HepG2 (cell line): ENCODE measurements at regions not wholly inside any gene's neighbourhood (a gene's known extent, or its start where the extent isn't known, plus 50 kb on each side); places are given as distances from the start of the nearest gene placed in this dataset.

ENCODE experiments used
- CTCF ChIP-seq: sonication (generic); formaldehyde crosslinking; IDR thresholded peaks from 2 replicates; pipeline ENCODE4 v1.5.0; 2020; ENCODE audit warnings: mild to moderate bottlenecking, missing genetic modification reagents, moderate library complexity
- DBP ChIP-seq: sonication (generic); formaldehyde crosslinking; IDR thresholded peaks from 2 replicates; pipeline ENCODE4 v1.4.0; 2020; ENCODE audit warnings: missing genetic modification reagents; ENCODE audit errors: not compliant biosample characterization
- ETV6 ChIP-seq: sonication (generic); formaldehyde crosslinking; conservative IDR thresholded peaks from 2 replicates; pipeline ENCODE4 v1.4.0; 2020; ENCODE audit warnings: missing genetic modification reagents
- GATA4 ChIP-seq: sonication (generic); IDR thresholded peaks from 2 replicates; pipeline ENCODE4 v1.6.1; 2016; ENCODE audit warnings: antibody characterized with exemption, low read depth, borderline replicate concordance
- HCFC1 ChIP-seq: fragments of 150-350 bp; IDR thresholded peaks from 2 replicates; pipeline ENCODE4 v1.6.1; 2014; ENCODE audit warnings: low read depth, low read length
- KLF16 ChIP-seq, 2 experiments: sonication (generic) in 1 of 2; formaldehyde crosslinking in 1 of 2; IDR thresholded peaks; 2 replicates each; pipeline versions ENCODE4 v1.6.1 to v1.8.0; 2016 to 2023; ENCODE audit warnings: missing genetic modification reagents in 2 of 2, missing compliant biosample characterization in 1 of 2
- POLR2A ChIP-seq, 2 experiments: IDR thresholded peaks; 2 replicates each; pipeline ENCODE4 v1.6.1; 2011; ENCODE audit warnings: low read depth in 2 of 2, low read length in 2 of 2, mild to moderate bottlenecking in 1 of 2, moderate library complexity in 1 of 2; ENCODE audit not compliant: insufficient read depth in 1 of 2
- USF2 ChIP-seq, 2 experiments: sonication (generic) in 1 of 2; formaldehyde crosslinking in 1 of 2; IDR thresholded peaks; 2 replicates each; pipeline versions ENCODE4 v1.5.1 to v1.6.1; 2011 to 2020; ENCODE audit warnings: borderline replicate concordance in 1 of 2, low read depth in 1 of 2, low read length in 1 of 2, mild to moderate bottlenecking in 1 of 2, missing genetic modification reagents in 1 of 2, moderate library complexity in 1 of 2
- ZNF205 ChIP-seq: IDR thresholded peaks from 2 replicates; pipeline ENCODE4 v1.6.1; 2018; ENCODE audit warnings: missing biosample characterization, missing genetic modification reagents
- ZNF3 ChIP-seq: IDR thresholded peaks from 2 replicates; pipeline ENCODE4 v1.7.0; 2017; ENCODE audit warnings: inconsistent platforms
- ZNF776 ChIP-seq: sonication (generic); formaldehyde crosslinking; IDR thresholded peaks from 2 replicates; pipeline ENCODE4 v1.4.0; 2020; ENCODE audit warnings: mild to moderate bottlenecking, missing genetic modification reagents
- ZNF792 ChIP-seq: IDR thresholded peaks from 2 replicates; pipeline ENCODE4 v1.6.1; 2016
- TF ChIP-seq, protein P1 (sequence below): sonication (generic); formaldehyde crosslinking; IDR thresholded peaks from 2 replicates; pipeline ENCODE4 v1.4.0; 2020; ENCODE audit warnings: missing genetic modification reagents

DNA sequence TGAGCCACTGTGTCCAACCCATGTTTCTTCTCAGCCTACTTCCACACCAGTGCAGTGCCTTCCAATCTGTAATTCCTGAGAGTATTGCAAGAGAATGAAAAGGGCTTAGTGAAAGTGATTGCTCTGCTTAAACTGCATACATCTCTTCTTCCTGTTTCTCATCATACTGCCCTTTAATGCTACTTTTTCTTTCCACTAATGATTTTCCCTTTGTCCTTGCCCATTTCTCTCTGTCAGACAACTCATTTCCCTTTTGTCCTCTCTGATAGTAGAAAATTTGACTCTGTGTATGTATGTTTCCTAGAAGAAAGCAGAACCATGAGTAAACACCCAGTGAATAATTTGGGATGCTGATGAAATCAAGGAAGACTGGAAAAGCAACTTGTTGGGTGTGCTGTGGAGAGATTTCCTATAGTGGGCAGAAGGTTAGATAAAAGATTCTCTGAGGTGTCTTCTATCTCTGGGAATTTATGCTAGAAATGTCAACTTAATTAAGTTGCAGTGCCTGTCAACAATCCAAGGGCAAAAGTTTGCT, 102.2 kb upstream of the CHD1 start:
- TF ChIP-seq KLF16 (CRISPR knock-in tag; IDR thresholded peaks at IDR 0.05) (no peak), ETV6 (no peak), DBP (CRISPR knock-in tag) (no peak), ZNF3 (CRISPR knock-in tag) (no peak), HCFC1 (no peak), POLR2A (IDR thresholded peaks at IDR 0.05; ENCODE audit: insufficient read depth in 1 of 2, low read depth in 2 of 2, low read length in 2 of 2) (no peak), USF2 (IDR thresholded peaks at IDR 0.05; ENCODE audit: low read depth, low read length) (no peak), USF2 (CRISPR knock-in tag; IDR thresholded peaks at IDR 0.05; ENCODE audit: borderline replicate concordance) (no peak), GATA4 (no peak), ZNF205 (CRISPR knock-in tag) (no peak), CTCF (CRISPR knock-in tag) (no peak), ZNF792 (CRISPR knock-in tag) (no peak), ZNF776 (CRISPR knock-in tag) (no peak)
- TF ChIP-seq, protein P1, sequence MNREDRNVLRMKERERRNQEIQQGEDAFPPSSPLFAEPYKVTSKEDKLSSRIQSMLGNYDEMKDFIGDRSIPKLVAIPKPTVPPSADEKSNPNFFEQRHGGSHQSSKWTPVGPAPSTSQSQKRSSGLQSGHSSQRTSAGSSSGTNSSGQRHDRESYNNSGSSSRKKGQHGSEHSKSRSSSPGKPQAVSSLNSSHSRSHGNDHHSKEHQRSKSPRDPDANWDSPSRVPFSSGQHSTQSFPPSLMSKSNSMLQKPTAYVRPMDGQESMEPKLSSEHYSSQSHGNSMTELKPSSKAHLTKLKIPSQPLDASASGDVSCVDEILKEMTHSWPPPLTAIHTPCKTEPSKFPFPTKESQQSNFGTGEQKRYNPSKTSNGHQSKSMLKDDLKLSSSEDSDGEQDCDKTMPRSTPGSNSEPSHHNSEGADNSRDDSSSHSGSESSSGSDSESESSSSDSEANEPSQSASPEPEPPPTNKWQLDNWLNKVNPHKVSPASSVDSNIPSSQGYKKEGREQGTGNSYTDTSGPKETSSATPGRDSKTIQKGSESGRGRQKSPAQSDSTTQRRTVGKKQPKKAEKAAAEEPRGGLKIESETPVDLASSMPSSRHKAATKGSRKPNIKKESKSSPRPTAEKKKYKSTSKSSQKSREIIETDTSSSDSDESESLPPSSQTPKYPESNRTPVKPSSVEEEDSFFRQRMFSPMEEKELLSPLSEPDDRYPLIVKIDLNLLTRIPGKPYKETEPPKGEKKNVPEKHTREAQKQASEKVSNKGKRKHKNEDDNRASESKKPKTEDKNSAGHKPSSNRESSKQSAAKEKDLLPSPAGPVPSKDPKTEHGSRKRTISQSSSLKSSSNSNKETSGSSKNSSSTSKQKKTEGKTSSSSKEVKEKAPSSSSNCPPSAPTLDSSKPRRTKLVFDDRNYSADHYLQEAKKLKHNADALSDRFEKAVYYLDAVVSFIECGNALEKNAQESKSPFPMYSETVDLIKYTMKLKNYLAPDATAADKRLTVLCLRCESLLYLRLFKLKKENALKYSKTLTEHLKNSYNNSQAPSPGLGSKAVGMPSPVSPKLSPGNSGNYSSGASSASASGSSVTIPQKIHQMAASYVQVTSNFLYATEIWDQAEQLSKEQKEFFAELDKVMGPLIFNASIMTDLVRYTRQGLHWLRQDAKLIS (CRISPR knock-in tag), result no peak
